HUES64 (cell line): ENCODE measurements at regions not wholly inside any gene's neighbourhood (a gene's known extent, or its start where the extent isn't known, plus 50 kb on each side); places are given as distances from the start of the nearest gene placed in this dataset.

Experiments used
- H3K27ac ChIP-seq: 2 replicates; pipeline ENCODE4 v1.7.0; 2013; ENCODE audit warnings: low read depth, low read length, inconsistent platforms
- H3K27me3 ChIP-seq: 2 replicates; pipeline ENCODE4 v1.6.1; 2013; ENCODE audit warnings: mild to moderate bottlenecking, low read length; ENCODE audit not compliant: insufficient read depth
- H3K36me3 ChIP-seq: 2 replicates; pipeline ENCODE4 v1.6.1; 2013; ENCODE audit warnings: mild to moderate bottlenecking, low read length; ENCODE audit not compliant: insufficient read depth
- H3K4me1 ChIP-seq: 2 replicates; pipeline ENCODE4 v1.6.1; 2013; ENCODE audit warnings: mild to moderate bottlenecking, low read length, moderate library complexity; ENCODE audit not compliant: insufficient read depth
- H3K4me3 ChIP-seq: 2 replicates; pipeline ENCODE4 v1.5.1; 2013; ENCODE audit warnings: mild to moderate bottlenecking, low read length, moderate library complexity
- H3K9ac ChIP-seq: 2 replicates; pipeline ENCODE4 v1.6.1; 2013; ENCODE audit warnings: mild to moderate bottlenecking, low read depth, low read length
- H3K9me3 ChIP-seq: 2 replicates; pipeline ENCODE4 v1.6.1; 2013; ENCODE audit warnings: low read depth, low read length; ENCODE audit not compliant: insufficient read depth
- WGBS: fragments of 150-250, 120-280 bp; methylation state at CpG from one replicate; pipeline ENCODE4 v1.1.7; 2013; ENCODE audit warnings: missing lambda C conversion rate; 5-methylcytosine and 5-hydroxymethylcytosine counted together

GRCh38 chr21:16366207-16366606, 636.4 kb downstream of the USP25 start:
- no peak overlapping the region for H3K27ac ChIP-seq
- WGBS = 100% methylated on average over 3 of the region's 4 CpGs
- H3K9me3 ChIP-seq = no peaks in the 10 kb centered on the region
- no peaks in the 10 kb centered on the region for H3K4me1 ChIP-seq
- no peaks in the 10 kb centered on the region for H3K36me3 ChIP-seq
- no peaks in the 10 kb centered on the region for H3K27me3 ChIP-seq
- H3K9ac ChIP-seq = no peak overlapping the region
- no peak overlapping the region for H3K4me3 ChIP-seq

- Histone ChIP-seq H3K9me3 (no peaks in the 10 kb centered on the region), H3K4me3 (no peak overlapping the region), H3K27me3 (no peaks in the 10 kb centered on the region), H3K4me1 (no peaks in the 10 kb centered on the region), H3K9ac (no peak overlapping the region), H3K27ac (no peak overlapping the region), H3K36me3 (no peaks in the 10 kb centered on the region)
- WGBS = 100% methylated on average over 1 of the region's 1 CpG
Measured at GRCh38 chr21:16367079-16367478, 637.3 kb downstream of the USP25 start.

- Histone ChIP-seq H3K27ac (no peak overlapping the region), H3K9ac (no peak overlapping the region), H3K27me3 (no peaks in the 10 kb centered on the region), H3K4me1 (no peaks in the 10 kb centered on the region), H3K36me3 (no peaks in the 10 kb centered on the region), H3K9me3 (no peaks in the 10 kb centered on the region), H3K4me3 (no peak overlapping the region)
- WGBS = 96% methylated on average over 10 of the region's 10 CpGs
Measured at GRCh38 chr21:16370186-16370585, 640.4 kb downstream of the USP25 start.

GRCh38 chr21:16372586-16372985, 642.8 kb downstream of the USP25 start:
- H3K9ac ChIP-seq = no peak overlapping the region

GRCh38 chr21:16376673-16377072, 646.9 kb downstream of the USP25 start:
- no peak overlapping the region for H3K9ac ChIP-seq
- no peaks in the 10 kb centered on the region for H3K36me3 ChIP-seq
- no peak overlapping the region for H3K27ac ChIP-seq
- 94% methylated on average over 2 of the region's 2 CpGs for WGBS
- H3K4me1 ChIP-seq = no peaks in the 10 kb centered on the region
- H3K27me3 ChIP-seq = no peaks in the 10 kb centered on the region
- H3K9me3 ChIP-seq = no peaks in the 10 kb centered on the region
- no peak overlapping the region for H3K4me3 ChIP-seq

More at GRCh38 chr21:16372586-16372985, 642.8 kb downstream of the USP25 start:
- Histone ChIP-seq H3K27me3 (no peaks in the 10 kb centered on the region), H3K27ac (no peak overlapping the region), H3K4me3 (no peak overlapping the region), H3K36me3 (no peaks in the 10 kb centered on the region), H3K4me1 (no peaks in the 10 kb centered on the region), H3K9me3 (no peaks in the 10 kb centered on the region)

GRCh38 chr21:16377120-16377658, 647.4 kb downstream of the USP25 start:
- H3K9me3 ChIP-seq = no peaks in the 10 kb centered on the region
- no peaks in the 10 kb centered on the region for H3K36me3 ChIP-seq
- H3K4me1 ChIP-seq = no peaks in the 10 kb centered on the region
- H3K9ac ChIP-seq = no peak overlapping the region
- H3K27ac ChIP-seq = no peak overlapping the region
- 89% methylated on average over 6 of the region's 6 CpGs for WGBS
- no peaks in the 10 kb centered on the region for H3K27me3 ChIP-seq
- no peak overlapping the region for H3K4me3 ChIP-seq

- H3K4me3 ChIP-seq = no peak overlapping the region
- H3K27me3 ChIP-seq = no peaks in the 10 kb centered on the region
- no peak overlapping the region for H3K9ac ChIP-seq
- no peaks in the 10 kb centered on the region for H3K4me1 ChIP-seq
- WGBS = 92% methylated on average over 1 of the region's 2 CpGs
- no peaks in the 10 kb centered on the region for H3K36me3 ChIP-seq
- H3K9me3 ChIP-seq = no peaks in the 10 kb centered on the region
- H3K27ac ChIP-seq = no peak overlapping the region
Measured at GRCh38 chr21:16377857-16378256, 648.1 kb downstream of the USP25 start.

- WGBS = 86% methylated on average over 3 of the region's 3 CpGs
- no peaks in the 10 kb centered on the region for H3K27me3 ChIP-seq
- H3K9me3 ChIP-seq = no peaks in the 10 kb centered on the region
Measured at GRCh38 chr21:16378525-16378924, 648.7 kb downstream of the USP25 start.

GRCh38 chr21:16388291-16388690, 658.5 kb downstream of the USP25 start:
- Histone ChIP-seq H3K9me3 (no peaks in the 10 kb centered on the region), H3K27ac (no peak overlapping the region), H3K4me1 (0 out of 2 replicates have a peak, but pooled peaks cover 3% of the 10 kb centered on the region), H3K9ac (no peak overlapping the region), H3K4me3 (no peak overlapping the region), H3K36me3 (no peaks in the 10 kb centered on the region), H3K27me3 (no peaks in the 10 kb centered on the region)
- 94% methylated on average over 4 of the region's 4 CpGs for WGBS

More at GRCh38 chr21:16378525-16378924, 648.7 kb downstream of the USP25 start:
- H3K36me3 ChIP-seq = no peaks in the 10 kb centered on the region
- no peak overlapping the region for H3K4me3 ChIP-seq
- H3K4me1 ChIP-seq = no peaks in the 10 kb centered on the region
- H3K9ac ChIP-seq = no peak overlapping the region
- no peak overlapping the region for H3K27ac ChIP-seq

- Histone ChIP-seq H3K27ac (no peak overlapping the region), H3K27me3 (no peaks in the 10 kb centered on the region), H3K36me3 (no peaks in the 10 kb centered on the region), H3K9me3 (no peaks in the 10 kb centered on the region), H3K9ac (no peak overlapping the region), H3K4me3 (no peak overlapping the region), H3K4me1 (0 out of 2 replicates have a peak, but pooled peaks cover 3% of the 10 kb centered on the region)
- WGBS = 91% methylated on average over 2 of the region's 2 CpGs
Measured at GRCh38 chr21:16388911-16389560, 659.3 kb downstream of the USP25 start.

- Histone ChIP-seq H3K4me1 (0 out of 2 replicates have a peak, but pooled peaks cover 3% of the 10 kb centered on the region), H3K9me3 (no peaks in the 10 kb centered on the region), H3K9ac (no peak overlapping the region), H3K36me3 (no peaks in the 10 kb centered on the region), H3K27ac (no peak overlapping the region), H3K4me3 (no peak overlapping the region), H3K27me3 (no peaks in the 10 kb centered on the region)
- WGBS = 93% methylated on average over 2 of the region's 2 CpGs
Measured at GRCh38 chr21:16389643-16390042, 659.9 kb downstream of the USP25 start.
